HEK293 (cell line): ENCODE measurements at regions not wholly inside any gene's neighbourhood (a gene's known extent, or its start where the extent isn't known, plus 50 kb on each side); places are given as distances from the start of the nearest gene placed in this dataset.

Experiments
- CTCF ChIA-PET: fragments of 350-600 bp; formaldehyde crosslinking; extraction: SDS; loops from one replicate; lab custom pipeline; 2021; ENCODE audit warnings: antibody characterized with exemption; lab: Yijun Ruan, JAX
- POLR2A ChIA-PET: fragments of 300-600 bp; formaldehyde crosslinking; extraction: SDS; loops from one replicate; lab custom pipeline; 2020; ENCODE audit warnings: antibody characterized with exemption, inconsistent platforms; lab: Yijun Ruan, JAX
- H3K27ac ChIP-seq: fragments of 200-500 bp; sonication (Bioruptor generic); 2 replicates; pipeline ENCODE4 v1.5.1; 2014; ENCODE audit warnings: low read depth, low read length, control low read depth, inconsistent platforms; ENCODE audit errors: extremely low read depth
- H3K36me3 ChIP-seq, 2 experiments: fragments of 200-500 bp in 1 of 2; sonication (Bioruptor generic) in 1 of 2; 1 replicate in 1 of 2; 2 replicates in 1 of 2; pipeline ENCODE4 v1.5.1; 2014 to 2017; ENCODE audit warnings: inconsistent platforms in 2 of 2, low read length in 2 of 2; ENCODE audit not compliant: control insufficient read depth in 2 of 2, insufficient read depth in 1 of 2
- H3K4me1 ChIP-seq: fragments of 200-500 bp; sonication (Bioruptor generic); 2 replicates; pipeline ENCODE4 v1.5.1; 2014; ENCODE audit warnings: mild to moderate bottlenecking, low read length, inconsistent platforms; ENCODE audit not compliant: control insufficient read depth, insufficient read depth
- H3K4me3 ChIP-seq: 2 replicates; pipeline ENCODE4 v1.5.1; 2011; ENCODE audit warnings: low read depth, mild to moderate bottlenecking, control low read depth, low read length, moderate library complexity
- H3K9me3 ChIP-seq: fragments of 200-500 bp; sonication (Bioruptor generic); 2 replicates; pipeline ENCODE4 v1.5.1; 2014; ENCODE audit warnings: low read depth, low read length, inconsistent platforms; ENCODE audit not compliant: control insufficient read depth, insufficient read depth
- GFI1B ChIP-seq: fragments of 450-650 bp; formaldehyde crosslinking; IDR thresholded peaks from 2 replicates; pipeline ENCODE4 v1.5.1; 2016; ENCODE audit warnings: missing biosample characterization, missing genetic modification characterization
- IKZF3 ChIP-seq: fragments of 450-650 bp; IDR thresholded peaks from 2 replicates; pipeline ENCODE4 v1.5.0; 2018; ENCODE audit warnings: missing biosample characterization, mild to moderate bottlenecking, missing genetic modification characterization, moderate library complexity
- KLF10 ChIP-seq: fragments of 450-650 bp; IDR thresholded peaks from 2 replicates; pipeline ENCODE4 v1.5.1; 2018; ENCODE audit warnings: missing biosample characterization, mild to moderate bottlenecking, missing genetic modification characterization
- ZBTB7A ChIP-seq: fragments of 450-650 bp; formaldehyde crosslinking; IDR thresholded peaks from 2 replicates; pipeline ENCODE4 v1.5.1; 2016; ENCODE audit warnings: low read depth, missing biosample characterization, missing genetic modification characterization
- ZNF19 ChIP-seq: fragments of 450-650 bp; formaldehyde crosslinking; IDR thresholded peaks from 2 replicates; pipeline ENCODE4; 2016; ENCODE audit warnings: missing biosample characterization, missing genetic modification characterization, low read depth
- ZNF23 ChIP-seq: fragments of 450-650 bp; formaldehyde crosslinking; IDR thresholded peaks from 2 replicates; pipeline ENCODE4 v1.5.1; 2016; ENCODE audit warnings: missing biosample characterization, missing genetic modification characterization, borderline replicate concordance
- ZNF292 ChIP-seq: fragments of 450-650 bp; formaldehyde crosslinking; IDR thresholded peaks from 2 replicates; pipeline ENCODE4 v1.5.1; 2016; ENCODE audit warnings: low read depth, missing biosample characterization, missing genetic modification characterization, borderline replicate concordance
- ZNF423 ChIP-seq: fragments of 450-650 bp; formaldehyde crosslinking; IDR thresholded peaks from 2 replicates; pipeline ENCODE4 v1.5.1; 2016; ENCODE audit warnings: missing biosample characterization, missing genetic modification characterization
- ZNF433 ChIP-seq: fragments of 450-650 bp; formaldehyde crosslinking; IDR thresholded peaks from 2 replicates; pipeline ENCODE4 v1.5.1; 2016; ENCODE audit warnings: missing biosample characterization, missing genetic modification characterization, low read depth
- ZNF514 ChIP-seq: fragments of 450-650 bp; formaldehyde crosslinking; IDR thresholded peaks from 2 replicates; pipeline ENCODE4 v1.5.1; 2016; ENCODE audit warnings: missing biosample characterization, missing genetic modification characterization
- ZNF529 ChIP-seq: fragments of 450-650 bp; formaldehyde crosslinking; IDR thresholded peaks from 2 replicates; pipeline ENCODE4 v1.5.1; 2017; ENCODE audit warnings: missing genetic modification characterization, missing biosample characterization; ENCODE audit not compliant: insufficient replicate concordance
- ZNF701 ChIP-seq: fragments of 450-650 bp; formaldehyde crosslinking; IDR thresholded peaks from 2 replicates; pipeline ENCODE4 v1.5.1; 2016; ENCODE audit warnings: missing biosample characterization, missing genetic modification characterization
- ZNF768 ChIP-seq: fragments of 450-650 bp; formaldehyde crosslinking; IDR thresholded peaks from 2 replicates; pipeline ENCODE4 v1.5.1; 2018; ENCODE audit warnings: missing biosample characterization, mild to moderate bottlenecking, missing genetic modification characterization
- ZSCAN23 ChIP-seq: fragments of 450-650 bp; formaldehyde crosslinking; IDR thresholded peaks from 2 replicates; pipeline ENCODE4 v1.5.1; 2016; ENCODE audit warnings: missing biosample characterization, missing genetic modification characterization
- TF ChIP-seq, protein P1 (sequence below): fragments of 450-650 bp; formaldehyde crosslinking; IDR thresholded peaks from 2 replicates; pipeline ENCODE4 v1.5.1; 2016; ENCODE audit warnings: missing biosample characterization, missing genetic modification characterization
- TF ChIP-seq, protein P2 (sequence below): fragments of 450-650 bp; formaldehyde crosslinking; IDR thresholded peaks from 2 replicates; pipeline ENCODE4 v1.5.1; 2016; ENCODE audit warnings: missing biosample characterization, missing genetic modification characterization
- TF ChIP-seq, protein P3 (sequence below): fragments of 450-650 bp; formaldehyde crosslinking; IDR thresholded peaks from 2 replicates; pipeline ENCODE4 v1.5.1; 2016; ENCODE audit warnings: missing biosample characterization, missing genetic modification characterization, borderline replicate concordance
- TF ChIP-seq, protein P4 (sequence below): fragments of 450-650 bp; formaldehyde crosslinking; conservative IDR thresholded peaks from 2 replicates; pipeline ENCODE4 v1.5.1; 2016; ENCODE audit warnings: low read depth, missing biosample characterization, missing genetic modification characterization

DNA sequence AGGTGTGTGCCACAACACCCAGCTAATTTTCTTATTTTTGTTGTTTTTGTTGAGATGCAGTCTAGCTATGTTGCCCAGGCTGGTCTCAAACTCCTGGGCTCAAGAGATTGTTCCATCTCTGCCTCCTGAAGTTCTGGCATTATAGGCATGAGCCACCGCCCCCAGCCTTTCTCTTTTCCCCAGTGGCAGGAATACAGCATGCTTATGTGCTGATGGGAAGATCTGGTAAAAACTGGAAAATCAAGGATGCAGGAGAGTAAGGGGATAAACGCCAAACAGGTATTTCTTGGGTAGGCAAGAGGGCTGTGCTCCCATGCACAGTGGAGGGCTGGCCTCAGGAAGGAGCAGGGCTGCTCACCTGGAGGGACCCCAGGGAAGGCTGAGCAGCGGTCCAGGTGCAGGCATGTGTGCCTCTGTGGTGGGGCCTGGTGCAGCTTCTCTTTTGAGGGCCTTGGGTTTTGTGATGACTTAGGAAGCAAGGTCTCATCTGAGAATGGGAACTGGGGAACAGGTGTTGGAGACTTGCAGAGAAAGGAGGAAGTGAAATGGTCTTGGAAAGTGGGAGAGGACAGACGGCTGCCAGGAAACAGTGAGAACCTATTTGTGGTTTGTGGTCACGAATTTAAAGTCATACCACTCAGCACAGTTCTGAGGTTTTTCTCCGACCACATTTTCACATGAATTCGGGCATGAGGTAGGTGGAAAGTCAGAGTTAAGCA, 106.5 kb downstream of the TEX26 start:
- H3K4me1 ChIP-seq: no peaks in the 10 kb centered on the region
- no peak for TF ChIP-seq GFI1B (tag by site-specific recombination)
- no peak for TF ChIP-seq ZNF423 (tag by site-specific recombination)
- TF ChIP-seq ZNF433 (tag by site-specific recombination): no peak
- no peak for TF ChIP-seq ZSCAN23 (tag by site-specific recombination)
- TF ChIP-seq, protein P1, sequence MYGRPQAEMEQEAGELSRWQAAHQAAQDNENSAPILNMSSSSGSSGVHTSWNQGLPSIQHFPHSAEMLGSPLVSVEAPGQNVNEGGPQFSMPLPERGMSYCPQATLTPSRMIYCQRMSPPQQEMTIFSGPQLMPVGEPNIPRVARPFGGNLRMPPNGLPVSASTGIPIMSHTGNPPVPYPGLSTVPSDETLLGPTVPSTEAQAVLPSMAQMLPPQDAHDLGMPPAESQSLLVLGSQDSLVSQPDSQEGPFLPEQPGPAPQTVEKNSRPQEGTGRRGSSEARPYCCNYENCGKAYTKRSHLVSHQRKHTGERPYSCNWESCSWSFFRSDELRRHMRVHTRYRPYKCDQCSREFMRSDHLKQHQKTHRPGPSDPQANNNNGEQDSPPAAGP (tag by site-specific recombination): no peak
- no peak for TF ChIP-seq ZNF768 (tag by site-specific recombination)
- no peak for TF ChIP-seq ZNF514 (tag by site-specific recombination)
- TF ChIP-seq ZNF23 (tag by site-specific recombination): no peak
- TF ChIP-seq, protein P2, sequence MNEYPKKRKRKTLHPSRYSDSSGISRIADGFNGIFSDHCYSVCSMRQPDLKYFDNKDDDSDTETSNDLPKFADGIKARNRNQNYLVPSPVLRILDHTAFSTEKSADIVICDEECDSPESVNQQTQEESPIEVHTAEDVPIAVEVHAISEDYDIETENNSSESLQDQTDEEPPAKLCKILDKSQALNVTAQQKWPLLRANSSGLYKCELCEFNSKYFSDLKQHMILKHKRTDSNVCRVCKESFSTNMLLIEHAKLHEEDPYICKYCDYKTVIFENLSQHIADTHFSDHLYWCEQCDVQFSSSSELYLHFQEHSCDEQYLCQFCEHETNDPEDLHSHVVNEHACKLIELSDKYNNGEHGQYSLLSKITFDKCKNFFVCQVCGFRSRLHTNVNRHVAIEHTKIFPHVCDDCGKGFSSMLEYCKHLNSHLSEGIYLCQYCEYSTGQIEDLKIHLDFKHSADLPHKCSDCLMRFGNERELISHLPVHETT: no peak
- no peak for TF ChIP-seq ZBTB7A (tag by site-specific recombination)
- no peak for TF ChIP-seq ZNF529
- TF ChIP-seq KLF10: no peak
- no peak for TF ChIP-seq ZNF19 (tag by site-specific recombination)
- TF ChIP-seq ZNF292 (tag by site-specific recombination): no peak
- TF ChIP-seq, protein P3, sequence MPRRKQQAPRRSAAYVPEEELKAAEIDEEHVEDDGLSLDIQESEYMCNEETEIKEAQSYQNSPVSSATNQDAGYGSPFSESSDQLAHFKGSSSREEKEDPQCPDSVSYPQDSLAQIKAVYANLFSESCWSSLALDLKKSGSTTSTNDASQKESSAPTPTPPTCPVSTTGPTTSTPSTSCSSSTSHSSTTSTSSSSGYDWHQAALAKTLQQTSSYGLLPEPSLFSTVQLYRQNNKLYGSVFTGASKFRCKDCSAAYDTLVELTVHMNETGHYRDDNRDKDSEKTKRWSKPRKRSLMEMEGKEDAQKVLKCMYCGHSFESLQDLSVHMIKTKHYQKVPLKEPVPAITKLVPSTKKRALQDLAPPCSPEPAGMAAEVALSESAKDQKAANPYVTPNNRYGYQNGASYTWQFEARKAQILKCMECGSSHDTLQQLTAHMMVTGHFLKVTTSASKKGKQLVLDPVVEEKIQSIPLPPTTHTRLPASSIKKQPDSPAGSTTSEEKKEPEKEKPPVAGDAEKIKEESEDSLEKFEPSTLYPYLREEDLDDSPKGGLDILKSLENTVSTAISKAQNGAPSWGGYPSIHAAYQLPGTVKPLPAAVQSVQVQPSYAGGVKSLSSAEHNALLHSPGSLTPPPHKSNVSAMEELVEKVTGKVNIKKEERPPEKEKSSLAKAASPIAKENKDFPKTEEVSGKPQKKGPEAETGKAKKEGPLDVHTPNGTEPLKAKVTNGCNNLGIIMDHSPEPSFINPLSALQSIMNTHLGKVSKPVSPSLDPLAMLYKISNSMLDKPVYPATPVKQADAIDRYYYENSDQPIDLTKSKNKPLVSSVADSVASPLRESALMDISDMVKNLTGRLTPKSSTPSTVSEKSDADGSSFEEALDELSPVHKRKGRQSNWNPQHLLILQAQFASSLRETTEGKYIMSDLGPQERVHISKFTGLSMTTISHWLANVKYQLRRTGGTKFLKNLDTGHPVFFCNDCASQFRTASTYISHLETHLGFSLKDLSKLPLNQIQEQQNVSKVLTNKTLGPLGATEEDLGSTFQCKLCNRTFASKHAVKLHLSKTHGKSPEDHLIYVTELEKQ (tag by site-specific recombination): no peak
- TF ChIP-seq, protein P4, sequence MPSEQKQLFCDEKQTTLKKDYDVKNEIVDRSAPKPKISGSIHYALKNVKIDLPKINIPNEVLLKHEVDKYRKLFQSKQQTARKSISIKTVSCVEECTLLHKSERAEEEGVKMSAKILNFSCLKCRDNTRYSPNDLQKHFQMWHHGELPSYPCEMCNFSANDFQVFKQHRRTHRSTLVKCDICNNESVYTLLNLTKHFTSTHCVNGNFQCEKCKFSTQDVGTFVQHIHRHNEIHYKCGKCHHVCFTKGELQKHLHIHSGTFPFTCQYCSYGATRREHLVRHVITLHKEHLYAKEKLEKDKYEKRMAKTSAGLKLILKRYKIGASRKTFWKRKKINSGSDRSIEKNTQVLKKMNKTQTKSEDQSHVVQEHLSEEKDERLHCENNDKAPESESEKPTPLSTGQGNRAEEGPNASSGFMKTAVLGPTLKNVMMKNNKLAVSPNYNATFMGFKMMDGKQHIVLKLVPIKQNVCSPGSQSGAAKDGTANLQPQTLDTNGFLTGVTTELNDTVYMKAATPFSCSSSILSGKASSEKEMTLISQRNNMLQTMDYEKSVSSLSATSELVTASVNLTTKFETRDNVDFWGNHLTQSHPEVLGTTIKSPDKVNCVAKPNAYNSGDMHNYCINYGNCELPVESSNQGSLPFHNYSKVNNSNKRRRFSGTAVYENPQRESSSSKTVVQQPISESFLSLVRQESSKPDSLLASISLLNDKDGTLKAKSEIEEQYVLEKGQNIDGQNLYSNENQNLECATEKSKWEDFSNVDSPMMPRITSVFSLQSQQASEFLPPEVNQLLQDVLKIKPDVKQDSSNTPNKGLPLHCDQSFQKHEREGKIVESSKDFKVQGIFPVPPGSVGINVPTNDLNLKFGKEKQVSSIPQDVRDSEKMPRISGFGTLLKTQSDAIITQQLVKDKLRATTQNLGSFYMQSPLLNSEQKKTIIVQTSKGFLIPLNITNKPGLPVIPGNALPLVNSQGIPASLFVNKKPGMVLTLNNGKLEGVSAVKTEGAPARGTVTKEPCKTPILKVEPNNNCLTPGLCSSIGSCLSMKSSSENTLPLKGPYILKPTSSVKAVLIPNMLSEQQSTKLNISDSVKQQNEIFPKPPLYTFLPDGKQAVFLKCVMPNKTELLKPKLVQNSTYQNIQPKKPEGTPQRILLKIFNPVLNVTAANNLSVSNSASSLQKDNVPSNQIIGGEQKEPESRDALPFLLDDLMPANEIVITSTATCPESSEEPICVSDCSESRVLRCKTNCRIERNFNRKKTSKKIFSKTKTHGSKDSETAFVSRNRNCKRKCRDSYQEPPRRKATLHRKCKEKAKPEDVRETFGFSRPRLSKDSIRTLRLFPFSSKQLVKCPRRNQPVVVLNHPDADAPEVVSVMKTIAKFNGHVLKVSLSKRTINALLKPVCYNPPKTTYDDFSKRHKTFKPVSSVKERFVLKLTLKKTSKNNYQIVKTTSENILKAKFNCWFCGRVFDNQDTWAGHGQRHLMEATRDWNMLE (tag by site-specific recombination): no peak
- no peak for TF ChIP-seq IKZF3 (tag by site-specific recombination)
- no peak for TF ChIP-seq ZNF701 (tag by site-specific recombination)
- TF ChIP-seq, all 188 proteins: peak for 0

More for the DNA sequence above, 106.5 kb downstream of the TEX26 start:
- Histone ChIP-seq H3K36me3 (no peaks in the 10 kb centered on the region), H3K27ac (no peak overlapping the region), H3K9me3 (no peaks in the 10 kb centered on the region), H3K4me3 (no peak overlapping the region)
- POLR2A ChIA-PET: no interaction called here
- CTCF ChIA-PET: interaction anchor here (1.5 kb wide), 1 partner anchor 11 kb away, joined by 3 read pairs; no protein-coding TSS in a partner anchor
